Transverse colon (tissue), 3 donors: ENCODE measurements at regions not wholly inside any gene's neighbourhood (a gene's known extent, or its start where the extent isn't known, plus 50 kb on each side); places are given as distances from the start of the nearest gene placed in this dataset.

Source experiments
- CTCF ChIP-seq, 5 experiments: fragments of 200-600 bp in 3 of 5; fragments of 450-650 bp in 2 of 5; sonication (generic) in 3 of 5; IDR thresholded peaks; 1 replicate in 2 of 5; 2 replicates in 3 of 5; pipeline ENCODE4 v1.5.1; 2016 to 2017; ENCODE audit warnings: antibody characterized with exemption in 5 of 5, inconsistent platforms in 3 of 5, mild to moderate bottlenecking in 2 of 5, moderate library complexity in 1 of 5
- EP300 ChIP-seq: sonication (generic); formaldehyde crosslinking; IDR thresholded peaks from one replicate; pipeline ENCODE4 v1.6.1; 2017; ENCODE audit warnings: antibody characterized with exemption, low read depth
- POLR2A ChIP-seq: fragments of 450-650 bp; IDR thresholded peaks from one replicate; pipeline ENCODE4 v1.6.1; 2016; ENCODE audit warnings: antibody characterized with exemption, mild to moderate bottlenecking, moderate library complexity

GRCh38 chr13:99677116-99677951, 176.1 kb downstream of the TM9SF2 start:
- TF ChIP-seq CTCF (IDR thresholded peaks at IDR 0.05) (no peak), EP300 (no peak), POLR2A (no peak)
